ENCODE measurements at regions not wholly inside any gene's neighbourhood (a gene's known extent, or its start where the extent isn't known, plus 50 kb on each side); places are given as distances from the start of the nearest gene placed in this dataset.

DNA sequence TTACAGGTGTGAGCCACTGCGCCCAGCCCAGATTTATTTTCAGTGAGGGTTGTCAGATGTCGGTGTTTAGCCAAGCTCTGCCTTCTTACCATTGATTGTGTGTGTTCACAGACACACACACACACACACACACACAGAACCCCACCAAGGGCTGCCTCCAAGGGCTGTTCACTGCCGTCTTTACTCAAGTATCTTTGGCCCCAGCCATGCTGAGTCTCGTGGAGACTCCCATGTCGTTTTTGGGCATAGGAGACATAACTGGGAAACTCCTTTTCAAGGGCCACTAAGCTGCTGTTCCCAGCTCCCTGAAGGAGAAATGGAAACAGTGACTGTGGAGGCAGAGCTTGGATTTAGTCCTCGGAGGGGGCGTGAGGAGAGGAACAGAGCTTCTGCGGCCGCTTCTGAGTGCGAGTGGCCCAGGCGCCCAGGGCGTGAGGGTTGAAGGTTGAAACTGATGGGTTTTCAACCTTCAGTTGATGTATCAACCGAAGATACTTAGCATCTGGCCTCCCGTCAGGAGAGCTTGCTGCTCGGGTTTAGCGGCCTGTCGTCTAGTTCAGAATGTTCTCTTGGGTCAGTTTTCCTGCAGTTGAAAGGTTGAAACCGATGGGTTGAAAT lies 243.6 kb downstream of the TTLL2 start:
- no peak overlapping the region for H3K27ac Mint-ChIP-seq
- peaks cover 3% of the 10 kb centered on the region for H3K9me3 Mint-ChIP-seq
- H3K36me3 Mint-ChIP-seq (ENCODE audit: low read depth), result no peaks in the 10 kb centered on the region
- no peaks in the 10 kb centered on the region for H3K27me3 Mint-ChIP-seq
- no peak overlapping the region for H3K4me3 Mint-ChIP-seq
- CTCF ChIA-PET, result no interaction called here
- H3K4me1 Mint-ChIP-seq, result no peaks in the 10 kb centered on the region
- DNase-seq, result peak; percentile 6
- POLR2A ChIA-PET, result no interaction called here

- CTCF ChIA-PET, result no interaction called here
- H3K4me3 Mint-ChIP-seq, result no peak overlapping the region
- POLR2A ChIA-PET, result no interaction called here
Observed at GRCh38 chr6:167569041-167569805, 244.3 kb downstream of the TTLL2 start.

DNA sequence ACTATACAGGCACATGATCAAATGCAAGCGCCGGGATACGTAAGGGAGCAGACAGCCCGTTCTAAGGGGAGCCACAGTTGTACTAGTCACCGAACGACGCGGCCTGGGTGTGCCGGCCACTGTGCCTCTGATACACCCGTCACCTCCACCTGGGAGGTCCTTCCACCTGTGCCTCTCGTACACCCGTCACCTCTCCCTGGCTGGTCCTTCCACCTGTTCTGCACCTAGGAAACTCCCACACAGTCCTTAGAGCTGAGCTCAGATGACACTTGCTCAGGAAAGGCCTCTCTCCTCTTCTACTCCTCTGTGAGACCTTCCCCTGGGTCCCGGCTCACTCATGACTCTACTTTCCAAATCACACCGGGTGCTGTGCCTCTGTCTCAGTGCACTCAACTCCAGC lies 245.0 kb downstream of the TTLL2 start:
- peak; percentile 13 for DNase-seq
- H3K4me1 Mint-ChIP-seq, result no peaks in the 10 kb centered on the region
- POLR2A ChIA-PET, result no interaction called here
- H3K9me3 Mint-ChIP-seq, result no peaks in the 10 kb centered on the region
- CTCF ChIA-PET, result interaction anchor here (0.6 kb wide), 1 partner anchor 1405 kb away, joined by 3 read pairs; no protein-coding TSS in a partner anchor
- H3K36me3 Mint-ChIP-seq (ENCODE audit: low read depth), result no peaks in the 10 kb centered on the region
- no peaks in the 10 kb centered on the region for H3K27me3 Mint-ChIP-seq
- H3K27ac Mint-ChIP-seq, result no peak overlapping the region
- no peak overlapping the region for H3K4me3 Mint-ChIP-seq

More at GRCh38 chr6:167569041-167569805, 244.3 kb downstream of the TTLL2 start:
- no peaks in the 10 kb centered on the region for H3K36me3 Mint-ChIP-seq (ENCODE audit: low read depth)
- H3K27ac Mint-ChIP-seq, result no peak overlapping the region
- no peaks in the 10 kb centered on the region for H3K4me1 Mint-ChIP-seq
- DNase-seq, result peak; percentile 7
- H3K9me3 Mint-ChIP-seq, result no peaks in the 10 kb centered on the region
- no peaks in the 10 kb centered on the region for H3K27me3 Mint-ChIP-seq

- CTCF ChIA-PET, result interaction anchor here (0.6 kb wide), 1 partner anchor 1404 kb away, joined by 3 read pairs; no protein-coding TSS in a partner anchor
- POLR2A ChIA-PET, result no interaction called here
- no peaks in the 10 kb centered on the region for H3K27me3 Mint-ChIP-seq
- peak; percentile 15 for DNase-seq
- H3K4me1 Mint-ChIP-seq, result no peaks in the 10 kb centered on the region
- H3K36me3 Mint-ChIP-seq (ENCODE audit: low read depth), result no peaks in the 10 kb centered on the region
- H3K9me3 Mint-ChIP-seq, result no peaks in the 10 kb centered on the region
- no peak overlapping the region for H3K27ac Mint-ChIP-seq
- no peak overlapping the region for H3K4me3 Mint-ChIP-seq
Observed at GRCh38 chr6:167570460-167571400, 245.8 kb downstream of the TTLL2 start.

- H3K4me1 Mint-ChIP-seq, result no peaks in the 10 kb centered on the region
- no peak overlapping the region for H3K4me3 Mint-ChIP-seq
- H3K27me3 Mint-ChIP-seq, result no peaks in the 10 kb centered on the region
- no peak overlapping the region for H3K27ac Mint-ChIP-seq
- CTCF ChIA-PET, result no interaction called here
- H3K9me3 Mint-ChIP-seq, result peaks cover under 1% of the 10 kb centered on the region
- peak; percentile 4 for DNase-seq
- H3K36me3 Mint-ChIP-seq (ENCODE audit: low read depth), result no peaks in the 10 kb centered on the region
- POLR2A ChIA-PET, result no interaction called here
Observed at GRCh38 chr6:167571550-167571949, 246.7 kb downstream of the TTLL2 start.

GRCh38 chr6:167572106-167572505 lies 247.2 kb downstream of the TTLL2 start:
- peak; percentile 9 for DNase-seq
- ChIA-PET CTCF (no interaction called here), POLR2A (no interaction called here)
- Mint-ChIP-seq H3K4me1 (no peaks in the 10 kb centered on the region), H3K27me3 (no peaks in the 10 kb centered on the region), H3K36me3 (ENCODE audit: low read depth) (no peaks in the 10 kb centered on the region), H3K4me3 (no peak overlapping the region), H3K27ac (no peak overlapping the region), H3K9me3 (peaks cover 2% of the 10 kb centered on the region)

DNA sequence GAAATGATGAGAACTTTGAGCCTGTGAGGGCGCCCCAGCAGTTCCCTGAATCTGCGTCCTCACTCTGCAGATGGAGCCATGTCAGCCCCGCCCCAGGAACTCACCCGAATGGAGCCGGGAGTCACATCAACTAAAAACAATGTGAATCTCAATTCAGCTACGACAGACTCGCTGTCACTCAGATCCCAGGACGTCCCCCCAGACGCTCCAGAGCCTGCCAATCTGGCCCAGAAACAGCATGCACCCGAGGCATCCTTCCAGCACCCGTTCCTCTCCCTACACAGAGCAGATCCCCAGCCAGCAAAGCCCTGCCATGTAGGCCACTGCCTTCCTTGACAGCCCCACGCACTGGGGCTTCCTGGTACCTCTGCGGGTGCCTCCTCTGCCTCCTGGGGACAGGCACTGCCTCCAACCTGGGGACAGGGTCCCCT lies 248.0 kb downstream of the TTLL2 start:
- H3K27ac Mint-ChIP-seq, result no peak overlapping the region
- DNase-seq, result peak; percentile 4
- peaks cover 2% of the 10 kb centered on the region for H3K9me3 Mint-ChIP-seq
- no peaks in the 10 kb centered on the region for H3K36me3 Mint-ChIP-seq (ENCODE audit: low read depth)
- POLR2A ChIA-PET, result no interaction called here
- H3K4me1 Mint-ChIP-seq, result no peaks in the 10 kb centered on the region
- CTCF ChIA-PET, result no interaction called here
- no peaks in the 10 kb centered on the region for H3K27me3 Mint-ChIP-seq
- H3K4me3 Mint-ChIP-seq, result no peak overlapping the region

DNA sequence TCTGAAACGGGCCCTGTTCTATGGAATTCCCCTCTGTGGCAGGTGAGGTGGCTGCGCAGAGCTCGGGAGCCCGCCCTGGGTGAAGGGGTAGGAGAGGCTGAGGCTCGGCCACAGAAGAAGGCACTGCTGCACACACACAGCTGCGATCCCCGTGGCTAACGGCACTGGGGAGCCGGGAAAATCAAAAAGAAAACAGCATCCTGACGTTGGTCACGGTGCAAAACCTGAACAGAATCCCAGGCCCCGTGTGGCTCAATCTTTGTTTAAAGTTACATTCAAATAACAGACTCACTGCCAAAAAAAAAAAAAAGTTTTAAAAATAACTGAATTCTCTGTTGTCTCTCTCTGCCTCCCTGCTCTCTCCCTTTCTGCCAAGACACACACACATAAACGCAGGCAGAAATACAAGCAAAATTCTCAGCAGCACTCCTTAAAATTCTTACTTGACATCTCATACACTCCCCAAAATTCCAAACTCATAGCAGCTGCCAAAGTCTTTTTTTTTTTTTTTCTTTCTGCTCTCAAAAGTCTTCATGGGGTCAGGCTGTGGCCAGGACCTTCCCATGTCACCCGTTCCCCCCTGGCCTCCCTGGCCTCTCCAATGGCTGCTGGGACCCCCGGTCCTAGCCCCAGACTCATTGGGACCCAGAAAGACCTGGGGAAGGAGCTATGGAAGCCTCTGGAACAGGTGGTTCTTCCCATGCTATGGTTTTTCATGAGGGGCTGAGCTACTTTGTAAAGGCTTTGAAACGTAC lies 248.8 kb downstream of the TTLL2 start:
- H3K9me3 Mint-ChIP-seq, result peaks cover 2% of the 10 kb centered on the region
- peak; percentile 4 for DNase-seq
- no peak overlapping the region for H3K4me3 Mint-ChIP-seq
- H3K27ac Mint-ChIP-seq, result no peak overlapping the region
- H3K36me3 Mint-ChIP-seq (ENCODE audit: low read depth), result no peaks in the 10 kb centered on the region
- no peaks in the 10 kb centered on the region for H3K4me1 Mint-ChIP-seq
- ChIA-PET POLR2A (no interaction called here), CTCF (no interaction called here)
- no peaks in the 10 kb centered on the region for H3K27me3 Mint-ChIP-seq

GRCh38 chr6:167574431-167575151 lies 249.7 kb downstream of the TTLL2 start:
- Mint-ChIP-seq H3K9me3 (peaks cover 2% of the 10 kb centered on the region), H3K4me1 (no peaks in the 10 kb centered on the region), H3K27me3 (no peaks in the 10 kb centered on the region), H3K4me3 (no peak overlapping the region), H3K27ac (no peak overlapping the region), H3K36me3 (ENCODE audit: low read depth) (no peaks in the 10 kb centered on the region)
- DNase-seq, result peak; percentile 3
- ChIA-PET POLR2A (no interaction called here), CTCF (no interaction called here)

- H3K4me1 Mint-ChIP-seq, result no peaks in the 10 kb centered on the region
- H3K4me3 Mint-ChIP-seq, result no peak overlapping the region
- DNase-seq, result peak; percentile 7
- no peak overlapping the region for H3K27ac Mint-ChIP-seq
- ChIA-PET POLR2A (no interaction called here), CTCF (no interaction called here)
- peaks cover 2% of the 10 kb centered on the region for H3K9me3 Mint-ChIP-seq
- no peaks in the 10 kb centered on the region for H3K27me3 Mint-ChIP-seq
- H3K36me3 Mint-ChIP-seq (ENCODE audit: low read depth), result no peaks in the 10 kb centered on the region
Observed at GRCh38 chr6:167575158-167575696, 250.3 kb downstream of the TTLL2 start.

DNA sequence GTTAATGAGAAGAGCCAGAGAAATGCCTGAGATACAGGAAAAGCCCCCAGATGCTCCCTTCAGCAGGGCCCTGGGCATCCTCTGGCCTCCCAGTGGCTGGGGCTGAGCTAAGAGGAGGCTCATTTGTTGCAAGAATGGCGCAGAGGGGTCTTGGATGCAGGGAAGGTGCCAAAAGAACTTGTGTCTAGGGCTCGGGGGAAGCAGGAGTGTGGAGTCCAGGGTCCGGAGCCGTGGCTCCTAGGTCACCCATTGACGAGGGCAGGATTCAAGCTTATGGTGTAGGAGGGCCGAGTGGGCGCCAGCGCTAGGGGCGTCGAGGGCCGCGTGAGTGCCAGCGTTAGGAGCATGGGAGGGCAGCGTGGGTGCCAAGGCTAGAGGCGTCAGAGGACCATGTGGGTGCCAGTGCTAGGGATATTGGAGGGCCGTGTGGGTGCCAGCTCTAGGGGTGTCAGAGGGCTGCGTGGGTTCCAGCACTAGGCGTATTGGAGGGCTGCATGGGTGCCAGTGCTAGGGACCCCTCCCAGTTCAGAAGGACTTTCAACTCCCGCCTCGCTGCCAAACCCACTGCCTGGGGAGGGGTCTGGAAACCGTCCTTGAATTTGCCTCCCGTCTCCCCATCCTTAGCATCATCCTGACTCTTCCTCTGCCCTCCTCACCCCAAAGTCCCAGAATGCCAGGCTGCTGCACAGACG lies 250.5 kb upstream of the AFDN start:
- H3K27me3 Mint-ChIP-seq, result no peaks in the 10 kb centered on the region
- DNase-seq, result peak; percentile 6
- H3K4me3 Mint-ChIP-seq, result no peak overlapping the region
- H3K36me3 Mint-ChIP-seq (ENCODE audit: low read depth), result no peaks in the 10 kb centered on the region
- no peaks in the 10 kb centered on the region for H3K4me1 Mint-ChIP-seq
- ChIA-PET CTCF (no interaction called here), POLR2A (no interaction called here)
- H3K27ac Mint-ChIP-seq, result no peak overlapping the region
- H3K9me3 Mint-ChIP-seq, result peaks cover 2% of the 10 kb centered on the region
